Keratinocyte (primary cell): ENCODE measurements at regions not wholly inside any gene's neighbourhood (a gene's known extent, or its start where the extent isn't known, plus 50 kb on each side); places are given as distances from the start of the nearest gene placed in this dataset.

ENCODE experiments used
- DNase-seq: peaks from one replicate; pipeline ENCODE4 v3.0.0-alpha.2; 2011; ENCODE audit warnings: low read depth, missing footprints, low spot score
- FAIRE-seq: peaks from 2 replicates; lab custom pipeline; 2011; peaks lifted over from hg19 to GRCh38; lab: Jason Lieb, UNC
- H2AFZ ChIP-seq: 2 replicates; pipeline ENCODE4 v1.6.0; 2012; ENCODE audit warnings: low read length, control low read depth, inconsistent platforms; ENCODE audit not compliant: control insufficient read depth
- H3K27ac ChIP-seq: 2 replicates; pipeline ENCODE4 v1.5.1; 2011; ENCODE audit warnings: low read length; ENCODE audit not compliant: control insufficient read depth, insufficient read depth
- H3K27me3 ChIP-seq: 3 replicates; pipeline ENCODE4 v1.6.0; 2011; ENCODE audit warnings: low read length; ENCODE audit not compliant: control insufficient read depth, insufficient read depth; ENCODE audit errors: extremely low read depth
- H3K36me3 ChIP-seq, 2 experiments: 2 replicates in 1 of 2; 3 replicates in 1 of 2; pipeline ENCODE4 v1.5.1; 2011; ENCODE audit warnings: low read length in 2 of 2, mild to moderate bottlenecking in 1 of 2; ENCODE audit not compliant: control insufficient read depth in 2 of 2, insufficient read depth in 2 of 2; ENCODE audit errors: extremely low read depth in 1 of 2
- H3K4me1 ChIP-seq: 3 replicates; pipeline ENCODE4 v1.5.1; 2011; ENCODE audit warnings: low read length; ENCODE audit not compliant: control insufficient read depth, insufficient read depth; ENCODE audit errors: extremely low read depth
- H3K4me2 ChIP-seq: 3 replicates; pipeline ENCODE4 v1.6.0; 2011; ENCODE audit warnings: low read depth, low read length; ENCODE audit not compliant: control insufficient read depth, insufficient read depth; ENCODE audit errors: extremely low read depth
- H3K4me3 ChIP-seq, 3 experiments: fragments of 200-600 bp in 1 of 3; sonication (generic) in 1 of 3; 2 replicates in 2 of 3; 3 replicates in 1 of 3; pipeline ENCODE4 v1.5.1; 2011 to 2016; ENCODE audit warnings: low read length in 3 of 3, mild to moderate bottlenecking in 3 of 3, control low read depth in 2 of 3, inconsistent platforms in 1 of 3, low read depth in 1 of 3, mixed read lengths in 1 of 3, mixed run types in 1 of 3, moderate library complexity in 1 of 3; ENCODE audit not compliant: control insufficient read depth in 2 of 3, insufficient read depth in 2 of 3; ENCODE audit errors: extremely low read depth in 1 of 3
- H3K79me2 ChIP-seq: 2 replicates; pipeline ENCODE4 v1.6.0; 2012; ENCODE audit warnings: low read length; ENCODE audit not compliant: control insufficient read depth, insufficient read depth
- H3K9ac ChIP-seq: 3 replicates; pipeline ENCODE4 v1.6.0; 2011; ENCODE audit warnings: low read length; ENCODE audit not compliant: control insufficient read depth, insufficient read depth; ENCODE audit errors: extremely low read depth
- H3K9me1 ChIP-seq: 3 replicates; pipeline ENCODE4 v1.6.0; 2011; ENCODE audit warnings: low read length; ENCODE audit not compliant: control insufficient read depth, insufficient read depth; ENCODE audit errors: extremely low read depth
- H3K9me3 ChIP-seq: 2 replicates; pipeline ENCODE4 v1.5.1; 2012; ENCODE audit warnings: low read depth, low read length; ENCODE audit not compliant: control insufficient read depth
- H4K20me1 ChIP-seq: 3 replicates; pipeline ENCODE4 v1.6.0; 2011; ENCODE audit warnings: low read length; ENCODE audit not compliant: control insufficient read depth, insufficient read depth; ENCODE audit errors: extremely low read depth
- CTCF ChIP-seq, 3 experiments: IDR thresholded peaks in 1 of 3; conservative IDR thresholded peaks in 1 of 3; optimal IDR thresholded peaks in 1 of 3; 2 replicates in 2 of 3; 3 replicates in 1 of 3; pipeline versions ENCODE3 to v1.5.1; 2011; ENCODE audit warnings: low read length in 3 of 3, mild to moderate bottlenecking in 3 of 3, moderate library complexity in 2 of 3, control low read depth in 1 of 3, inconsistent platforms in 1 of 3; ENCODE audit not compliant: insufficient read depth in 2 of 3; ENCODE audit errors: extremely low read depth in 1 of 3
- EZH2 ChIP-seq: IDR thresholded peaks from one replicate; pipeline ENCODE4 v1.6.1; 2012; ENCODE audit warnings: inconsistent platforms, mild to moderate bottlenecking, low read length, moderate library complexity
- dilution Hi-C: fragments of 300-500 bp; cut with MboI; formaldehyde crosslinking; loops from one replicate; pipeline ENCODE4 v1.7.0; 2020; ENCODE audit warnings: low sequenced_read_pairs; ENCODE audit not compliant: extremely low pct_ligation_motif_present

- H3K27me3 ChIP-seq = no peaks in the 10 kb centered on the region
- H3K36me3 ChIP-seq = no peaks in the 10 kb centered on the region
- no peaks in the 10 kb centered on the region for H3K9me1 ChIP-seq
- DNase-seq (no peak), FAIRE-seq (peak; percentile 68)
- no peak overlapping the region for H3K4me2 ChIP-seq
- TF ChIP-seq EZH2 = no peak
- no peak for TF ChIP-seq CTCF (optimal IDR thresholded peaks at IDR 0.05 in 1 of 3, IDR thresholded peaks at IDR 0.05 in 1 of 3, conservative IDR thresholded peaks at IDR 0.05 in 1 of 3; ENCODE audit: extremely low read depth in 1 of 3, insufficient read depth in 2 of 3, low read length in 3 of 3)
- no peak overlapping the region for H3K4me3 ChIP-seq
- no peaks in the 10 kb centered on the region for H3K9me3 ChIP-seq
- H3K4me1 ChIP-seq = peaks cover 3% of the 10 kb centered on the region
- no peaks in the 10 kb centered on the region for H4K20me1 ChIP-seq
- H2AFZ ChIP-seq = no peak overlapping the region
- H3K27ac ChIP-seq = no peak overlapping the region
- dilution Hi-C loops = no loop called here
- H3K79me2 ChIP-seq = no peaks in the 10 kb centered on the region
- H3K9ac ChIP-seq = no peak overlapping the region
Observed at GRCh38 chr13:109919715-109920375, 133.5 kb upstream of the IRS2 start.

DNA sequence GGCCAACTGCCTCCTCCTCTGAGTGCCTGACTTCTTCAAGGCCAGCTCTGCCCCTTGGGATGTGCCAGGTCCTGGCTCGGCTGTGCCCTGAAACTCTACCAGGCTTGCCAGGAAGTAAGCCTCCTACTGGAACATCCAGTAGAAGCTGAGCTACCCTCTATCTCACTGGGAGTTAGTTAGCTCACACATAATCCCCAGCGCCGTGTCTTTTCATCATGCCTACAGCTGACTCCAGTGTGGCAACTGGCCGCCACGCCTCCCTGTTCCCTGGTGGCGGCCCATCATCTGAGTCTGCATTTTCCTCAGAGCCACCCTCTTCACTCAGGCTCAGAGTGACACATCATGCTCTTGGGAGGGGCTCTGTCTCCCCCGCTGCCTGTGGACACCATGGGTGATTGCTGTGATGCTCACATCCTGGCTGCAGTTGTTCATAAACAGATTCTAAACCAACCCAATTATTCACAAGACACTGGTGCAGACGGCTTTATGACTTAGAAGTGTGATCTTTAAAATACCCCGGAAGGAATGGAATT, 131.9 kb upstream of the IRS2 start:
- TF ChIP-seq CTCF (optimal IDR thresholded peaks at IDR 0.05 in 1 of 3, IDR thresholded peaks at IDR 0.05 in 1 of 3, conservative IDR thresholded peaks at IDR 0.05 in 1 of 3; ENCODE audit: extremely low read depth in 1 of 3, insufficient read depth in 2 of 3, low read length in 3 of 3) (no peak), EZH2 (no peak)
- H3K27ac ChIP-seq = no peak overlapping the region
- no peak overlapping the region for H3K9ac ChIP-seq
- H4K20me1 ChIP-seq = no peaks in the 10 kb centered on the region
- no peak overlapping the region for H3K4me2 ChIP-seq
- no peaks in the 10 kb centered on the region for H3K9me1 ChIP-seq
- H3K27me3 ChIP-seq = no peaks in the 10 kb centered on the region
- H3K79me2 ChIP-seq = no peaks in the 10 kb centered on the region
- dilution Hi-C loops = no loop called here
- FAIRE-seq (no peak), DNase-seq (no peak)
- peaks cover 3% of the 10 kb centered on the region for H3K4me1 ChIP-seq
- H3K36me3 ChIP-seq = no peaks in the 10 kb centered on the region
- H2AFZ ChIP-seq = no peak overlapping the region
- no peak overlapping the region for H3K4me3 ChIP-seq
- H3K9me3 ChIP-seq = no peaks in the 10 kb centered on the region
